ENCODE measurements at regions not wholly inside any gene's neighbourhood (a gene's known extent, or its start where the extent isn't known, plus 50 kb on each side); places are given as distances from the start of the nearest gene placed in this dataset.
"Not testable (repeated sequence)": the region's sequence is repeated elsewhere in the genome, so short reads cannot be mapped to it uniquely, and the experiment has no call there.

- DNase-seq (ENCODE audit: low read depth), result no peak
These were observed 1960.2 kb downstream of the SUCLG1 start for GRCh38 chr2:82498777-82499443.

- DNase-seq (ENCODE audit: low read depth), result no peak
These were observed 1964.3 kb downstream of the SUCLG1 start for GRCh38 chr2:82494739-82495138.

GRCh38 chr2:82491591-82491990 is 1967.5 kb downstream of the SUCLG1 start:
- DNase-seq (ENCODE audit: low read depth), result no peak

- DNase-seq (ENCODE audit: low read depth), result no peak
These were observed 1971.7 kb downstream of the SUCLG1 start for GRCh38 chr2:82487354-82487753.

- no peak for DNase-seq (ENCODE audit: low read depth)
These were observed 1973.4 kb downstream of the SUCLG1 start for GRCh38 chr2:82485701-82486100.

- DNase-seq (ENCODE audit: low read depth), result no peak
These were observed 1977.9 kb downstream of the SUCLG1 start for GRCh38 chr2:82481207-82481606.

GRCh38 chr2:82478641-82479040 is 1980.4 kb downstream of the SUCLG1 start:
- DNase-seq (ENCODE audit: low read depth), result no peak

- no peak for DNase-seq (ENCODE audit: low read depth)
These were observed 1983.0 kb downstream of the SUCLG1 start for GRCh38 chr2:82476094-82476493.

- no peak for DNase-seq (ENCODE audit: low read depth)
These were observed 2030.8 kb downstream of the SUCLG1 start for GRCh38 chr2:82428251-82428650.

- no peak for DNase-seq (ENCODE audit: low read depth)
These were observed 2047.1 kb downstream of the SUCLG1 start for GRCh38 chr2:82412021-82412420.

- no peak for DNase-seq (ENCODE audit: low read depth)
These were observed 2048.0 kb downstream of the SUCLG1 start for GRCh38 chr2:82411071-82411470.

- DNase-seq (ENCODE audit: low read depth), result no peak
These were observed 2063.5 kb downstream of the SUCLG1 start for GRCh38 chr2:82395531-82395930.

GRCh38 chr2:82391386-82391785 is 2067.7 kb downstream of the SUCLG1 start:
- no peak for DNase-seq (ENCODE audit: low read depth)

GRCh38 chr2:82355622-82356021 is 2051.1 kb upstream of the LRRTM1 start:
- DNase-seq (ENCODE audit: low read depth), result no peak

- no peak for DNase-seq (ENCODE audit: low read depth)
These were observed 2041.4 kb upstream of the LRRTM1 start for GRCh38 chr2:82345910-82346309.

GRCh38 chr2:82344670-82345069 is 2040.1 kb upstream of the LRRTM1 start:
- no peak for DNase-seq (ENCODE audit: low read depth)

- no peak for DNase-seq (ENCODE audit: low read depth)
These were observed 2037.8 kb upstream of the LRRTM1 start for GRCh38 chr2:82342356-82342755.

GRCh38 chr2:82340578-82341053 is 2036.1 kb upstream of the LRRTM1 start:
- DNase-seq (ENCODE audit: low read depth), result no peak

- DNase-seq (ENCODE audit: low read depth), result no peak
These were observed 2035.3 kb upstream of the LRRTM1 start for GRCh38 chr2:82339805-82340204.

GRCh38 chr2:82333697-82334096 is 2029.1 kb upstream of the LRRTM1 start:
- no peak for DNase-seq (ENCODE audit: low read depth)

GRCh38 chr2:82330155-82330554 is 2025.6 kb upstream of the LRRTM1 start:
- no peak for DNase-seq (ENCODE audit: low read depth)

GRCh38 chr2:82326180-82326767 is 2021.7 kb upstream of the LRRTM1 start:
- DNase-seq (ENCODE audit: low read depth), result not testable (repeated sequence)

- DNase-seq (ENCODE audit: low read depth), result no peak
These were observed 2015.7 kb upstream of the LRRTM1 start for GRCh38 chr2:82320296-82320695.

GRCh38 chr2:82317012-82317411 is 2012.5 kb upstream of the LRRTM1 start:
- no peak for DNase-seq (ENCODE audit: low read depth)
